ENCODE measurements at regions not wholly inside any gene's neighbourhood (a gene's known extent, or its start where the extent isn't known, plus 50 kb on each side); places are given as distances from the start of the nearest gene placed in this dataset.

DNA sequence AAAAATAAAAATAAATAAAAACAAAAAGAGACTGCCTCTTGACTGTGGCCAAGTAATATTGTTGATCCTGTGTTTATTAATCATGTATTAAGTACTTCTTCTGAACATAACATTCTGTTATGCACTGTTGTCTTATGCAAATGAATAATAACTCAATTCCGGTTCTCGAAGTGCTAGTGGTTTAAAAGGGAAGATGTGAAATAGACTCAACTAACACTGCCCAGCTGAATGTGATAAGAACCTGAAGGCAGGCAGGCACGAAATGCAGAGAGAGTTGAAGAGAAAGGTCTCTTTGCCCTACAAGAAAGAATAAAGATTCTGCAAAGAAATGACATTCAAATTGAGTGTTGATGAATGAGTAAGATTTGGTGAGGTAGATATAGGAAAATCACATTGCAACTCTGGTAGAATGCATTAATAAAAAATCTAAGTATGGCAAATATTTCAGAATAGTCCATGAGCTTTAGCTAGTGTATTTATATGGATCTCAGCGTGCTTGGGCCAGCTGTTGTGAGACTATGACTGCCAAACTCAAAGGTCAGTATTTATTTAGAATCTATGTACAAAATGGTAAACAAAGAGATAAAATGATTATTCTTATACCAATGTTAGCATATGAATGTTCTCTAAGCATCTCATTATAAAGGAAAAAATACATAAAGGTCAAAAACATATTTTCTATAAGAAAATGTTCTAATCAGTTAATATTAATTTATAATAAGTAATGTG, 352.3 kb upstream of the CDH7 start:
- no peak overlapping the region for H3K27ac ChIP-seq (ENCODE audit: low read depth, low read length, poor library complexity, severe bottlenecking)
- DNase-seq (ENCODE audit: low spot score) = no peak
- no peak overlapping the region for H3K4me2 ChIP-seq (ENCODE audit: low read length)
- intact Hi-C loops (cut with micrococcal nuclease; ENCODE audit: unreplicated experiment) = no loop called here
- no peaks in the 10 kb centered on the region for H3K36me3 ChIP-seq (ENCODE audit: insufficient read depth, low read length)
- no TSS peak for BruUV-seq (replicated peaks)
- no peaks in the 10 kb centered on the region for H3K9me2 ChIP-seq (ENCODE audit: insufficient read depth, low read length)
- TF ChIP-seq, protein P1, sequence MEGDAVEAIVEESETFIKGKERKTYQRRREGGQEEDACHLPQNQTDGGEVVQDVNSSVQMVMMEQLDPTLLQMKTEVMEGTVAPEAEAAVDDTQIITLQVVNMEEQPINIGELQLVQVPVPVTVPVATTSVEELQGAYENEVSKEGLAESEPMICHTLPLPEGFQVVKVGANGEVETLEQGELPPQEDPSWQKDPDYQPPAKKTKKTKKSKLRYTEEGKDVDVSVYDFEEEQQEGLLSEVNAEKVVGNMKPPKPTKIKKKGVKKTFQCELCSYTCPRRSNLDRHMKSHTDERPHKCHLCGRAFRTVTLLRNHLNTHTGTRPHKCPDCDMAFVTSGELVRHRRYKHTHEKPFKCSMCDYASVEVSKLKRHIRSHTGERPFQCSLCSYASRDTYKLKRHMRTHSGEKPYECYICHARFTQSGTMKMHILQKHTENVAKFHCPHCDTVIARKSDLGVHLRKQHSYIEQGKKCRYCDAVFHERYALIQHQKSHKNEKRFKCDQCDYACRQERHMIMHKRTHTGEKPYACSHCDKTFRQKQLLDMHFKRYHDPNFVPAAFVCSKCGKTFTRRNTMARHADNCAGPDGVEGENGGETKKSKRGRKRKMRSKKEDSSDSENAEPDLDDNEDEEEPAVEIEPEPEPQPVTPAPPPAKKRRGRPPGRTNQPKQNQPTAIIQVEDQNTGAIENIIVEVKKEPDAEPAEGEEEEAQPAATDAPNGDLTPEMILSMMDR (conservative IDR thresholded peaks at IDR 0.05; ENCODE audit: low read length) = no peak
- no peak for TF ChIP-seq EZH2phosphoT487 (IDR thresholded peaks at IDR 0.05; ENCODE audit: borderline replicate concordance, low read depth, low read length)
- no peaks in the 10 kb centered on the region for H3K4me1 ChIP-seq (ENCODE audit: insufficient read depth, low read length, poor library complexity, severe bottlenecking)
- no peaks in the 10 kb centered on the region for H3K9me3 ChIP-seq (ENCODE audit: low read length)
- no peak overlapping the region for H3K4me3 ChIP-seq (ENCODE audit: low read depth, low read length, poor library complexity, severe bottlenecking)
- no peak overlapping the region for H2AFZ ChIP-seq (ENCODE audit: low read length)
- ChIA-PET CTCF (ENCODE audit: unreplicated experiment) (no interaction called here), POLR2A (no interaction called here)
- H4K20me1 ChIP-seq (ENCODE audit: insufficient read depth, low read length) = no peaks in the 10 kb centered on the region
- H3K79me2 ChIP-seq (ENCODE audit: insufficient read depth, low read depth, low read length) = no peaks in the 10 kb centered on the region

DNA sequence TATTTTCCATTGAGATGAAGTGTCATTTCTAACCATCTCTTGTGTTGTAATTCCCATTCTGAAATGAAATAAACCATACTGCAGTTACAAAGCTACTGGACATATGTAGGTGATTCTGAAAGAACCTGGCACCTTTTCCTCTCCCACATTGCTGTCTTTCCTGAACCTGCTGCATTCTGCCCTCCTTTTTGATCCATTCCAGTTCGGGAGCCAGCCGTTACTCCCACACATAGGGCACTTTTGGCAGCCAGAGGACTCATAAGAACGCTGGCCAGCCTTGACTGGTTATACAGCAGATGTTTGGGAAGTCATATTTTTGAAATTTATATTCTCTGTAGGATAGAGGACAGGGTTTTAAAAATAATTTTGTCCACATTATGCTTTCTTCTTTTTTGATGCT, 369.8 kb upstream of the CDH7 start:
- no peaks in the 10 kb centered on the region for H4K20me1 ChIP-seq (ENCODE audit: insufficient read depth, low read length)
- H3K4me2 ChIP-seq (ENCODE audit: low read length) = no peak overlapping the region
- no peak overlapping the region for H3K4me3 ChIP-seq (ENCODE audit: low read depth, low read length, poor library complexity, severe bottlenecking)
- CTCF ChIA-PET (ENCODE audit: unreplicated experiment) = no interaction called here
- TF ChIP-seq EZH2phosphoT487 (IDR thresholded peaks at IDR 0.05; ENCODE audit: borderline replicate concordance, low read depth, low read length) = no peak
- TF ChIP-seq, protein P1 (conservative IDR thresholded peaks at IDR 0.05; ENCODE audit: low read length) = no peak
- DNase-seq (ENCODE audit: low spot score) = no peak
- no peaks in the 10 kb centered on the region for H3K79me2 ChIP-seq (ENCODE audit: insufficient read depth, low read depth, low read length)
- H3K4me1 ChIP-seq (ENCODE audit: insufficient read depth, low read length, poor library complexity, severe bottlenecking) = no peaks in the 10 kb centered on the region
- no peaks in the 10 kb centered on the region for H3K9me2 ChIP-seq (ENCODE audit: insufficient read depth, low read length)
- POLR2A ChIA-PET = no interaction called here
- H3K27ac ChIP-seq (ENCODE audit: low read depth, low read length, poor library complexity, severe bottlenecking) = no peak overlapping the region
- BruUV-seq (replicated peaks) = no TSS peak
- intact Hi-C loops (cut with micrococcal nuclease; ENCODE audit: unreplicated experiment) = no loop called here
- H2AFZ ChIP-seq (ENCODE audit: low read length) = no peak overlapping the region
- no peaks in the 10 kb centered on the region for H3K36me3 ChIP-seq (ENCODE audit: insufficient read depth, low read length)
- no peaks in the 10 kb centered on the region for H3K9me3 ChIP-seq (ENCODE audit: low read length)

DNA sequence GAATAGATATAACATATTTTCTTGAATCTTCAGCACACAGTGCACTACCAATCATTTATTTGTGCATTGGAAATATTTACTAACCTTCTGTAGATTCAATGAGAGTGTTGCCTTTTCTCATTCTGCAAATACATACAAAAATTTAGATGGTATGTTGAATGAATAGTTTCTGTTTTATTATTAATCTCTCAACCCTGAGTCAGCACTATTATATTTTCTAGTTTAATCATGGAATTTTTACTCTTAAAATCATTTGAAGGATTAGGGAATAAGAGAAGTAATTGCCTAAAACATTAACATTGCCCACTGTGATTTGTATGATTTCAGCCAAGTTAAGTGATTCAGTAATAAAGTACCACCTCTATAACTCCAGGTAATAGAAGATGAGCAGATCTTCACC, 370.2 kb upstream of the CDH7 start:
- Histone ChIP-seq H3K27ac (ENCODE audit: low read depth, low read length, poor library complexity, severe bottlenecking) (no peak overlapping the region), H4K20me1 (ENCODE audit: insufficient read depth, low read length) (no peaks in the 10 kb centered on the region), H3K36me3 (ENCODE audit: insufficient read depth, low read length) (no peaks in the 10 kb centered on the region), H3K4me1 (ENCODE audit: insufficient read depth, low read length, poor library complexity, severe bottlenecking) (no peaks in the 10 kb centered on the region), H3K9me2 (ENCODE audit: insufficient read depth, low read length) (no peaks in the 10 kb centered on the region), H3K9me3 (ENCODE audit: low read length) (no peaks in the 10 kb centered on the region), H3K79me2 (ENCODE audit: insufficient read depth, low read depth, low read length) (no peaks in the 10 kb centered on the region), H2AFZ (ENCODE audit: low read length) (no peak overlapping the region), H3K4me3 (ENCODE audit: low read depth, low read length, poor library complexity, severe bottlenecking) (no peak overlapping the region), H3K4me2 (ENCODE audit: low read length) (no peak overlapping the region)
- TF ChIP-seq EZH2phosphoT487 (IDR thresholded peaks at IDR 0.05; ENCODE audit: borderline replicate concordance, low read depth, low read length) = no peak
- TF ChIP-seq, protein P1 (conservative IDR thresholded peaks at IDR 0.05; ENCODE audit: low read length) = no peak
- POLR2A ChIA-PET = no interaction called here
- intact Hi-C loops (cut with micrococcal nuclease; ENCODE audit: unreplicated experiment) = no loop called here
- no TSS peak for BruUV-seq (replicated peaks)
- CTCF ChIA-PET (ENCODE audit: unreplicated experiment) = no interaction called here
- no peak for DNase-seq (ENCODE audit: low spot score)
